Neural cell (in vitro differentiated cells): ENCODE measurements at regions not wholly inside any gene's neighbourhood (a gene's known extent, or its start where the extent isn't known, plus 50 kb on each side); places are given as distances from the start of the nearest gene placed in this dataset.

ENCODE experiments used
- CTCF ChIP-seq: fragments of 450-650 bp; IDR thresholded peaks from 2 replicates; pipeline ENCODE4 v1.5.1; 2014; ENCODE audit warnings: antibody characterized with exemption, mild to moderate bottlenecking, moderate library complexity; ENCODE audit not compliant: poor library complexity, severe bottlenecking
- EP300 ChIP-seq: fragments of 450-650 bp; conservative IDR thresholded peaks from 2 replicates; pipeline ENCODE4 v1.6.1; 2014; ENCODE audit warnings: antibody characterized with exemption, mild to moderate bottlenecking, moderate library complexity; ENCODE audit not compliant: poor library complexity, severe bottlenecking
- EZH2 ChIP-seq: fragments of 200-600, 300-800 bp; shearing (Covaris generic), sonication (generic); IDR thresholded peaks from 2 replicates; pipeline ENCODE4 v1.6.1; 2014; ENCODE audit warnings: antibody characterized with exemption, low read length, borderline replicate concordance, mild to moderate bottlenecking; ENCODE audit not compliant: insufficient read depth, poor library complexity, severe bottlenecking
- POLR2AphosphoS5 ChIP-seq: IDR thresholded peaks from 2 replicates; pipeline ENCODE4 v1.6.1; 2012
- RAD21 ChIP-seq: fragments of 450-650 bp; conservative IDR thresholded peaks from 2 replicates; pipeline ENCODE4 v1.6.1; 2014; ENCODE audit warnings: antibody characterized with exemption, mild to moderate bottlenecking, moderate library complexity
- REST ChIP-seq: IDR thresholded peaks from 2 replicates; pipeline ENCODE4 v1.6.1; 2012; ENCODE audit warnings: borderline replicate concordance
- SMC3 ChIP-seq: fragments of 450-650 bp; conservative IDR thresholded peaks from 2 replicates; pipeline ENCODE4 v1.6.1; 2014; ENCODE audit warnings: antibody characterized with exemption, mild to moderate bottlenecking, moderate library complexity; ENCODE audit not compliant: poor library complexity
- TAF1 ChIP-seq: IDR thresholded peaks from 2 replicates; pipeline ENCODE4 v1.6.1; 2012; ENCODE audit warnings: low read depth

GRCh38 chr7:36092221-36092771 lies 60.8 kb upstream of the EEPD1 start:
- TF ChIP-seq CTCF (no peak), EZH2 (no peak), TAF1 (no peak), EP300 (no peak), RAD21 (no peak), REST (no peak), POLR2AphosphoS5 (no peak), SMC3 (no peak)
